ENCODE measurements at regions not wholly inside any gene's neighbourhood (a gene's known extent, or its start where the extent isn't known, plus 50 kb on each side); places are given as distances from the start of the nearest gene placed in this dataset.

DNA sequence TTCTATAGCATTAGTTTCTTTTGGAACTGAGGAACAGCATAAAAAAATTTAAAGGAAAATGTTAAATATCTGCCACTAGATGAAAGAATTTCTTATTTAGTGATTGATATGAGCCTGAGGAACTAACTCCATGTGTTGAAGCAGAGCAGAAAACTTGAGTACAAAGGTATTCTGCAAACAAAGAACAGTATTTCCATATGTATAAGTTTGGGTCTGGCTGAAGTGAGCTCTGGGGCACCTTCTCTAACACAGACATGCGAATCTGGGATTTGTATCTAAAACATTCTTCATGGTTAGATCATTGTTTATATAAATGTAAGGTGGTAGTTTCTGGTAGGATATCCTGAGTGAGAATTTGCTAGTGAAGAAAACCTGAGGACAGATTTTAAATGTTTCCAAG, 123.2 kb downstream of the TYW3 start:
- no peak overlapping the region for H3K4ac ChIP-seq (ENCODE audit: low read depth, low read length)
- no peak overlapping the region for H3K4me2 ChIP-seq (ENCODE audit: low read depth, low read length)
- intact Hi-C loops (cut with micrococcal nuclease), result no loop called here
- H3K4me1 ChIP-seq (ENCODE audit: control insufficient read depth, insufficient read depth, low read length), result no peaks in the 10 kb centered on the region
- H3K79me1 ChIP-seq (ENCODE audit: low read depth in 1 of 2, low read length in 2 of 2), result no peaks in the 10 kb centered on the region
- no peaks in the 10 kb centered on the region for H4K20me1 ChIP-seq (ENCODE audit: insufficient read depth, low read length)
- no peak overlapping the region for H4K8ac ChIP-seq (ENCODE audit: low read depth in 2 of 2, low read length in 2 of 2)
- BruUV-seq (replicated peaks), result no TSS peak
- no peak overlapping the region for H2AK9ac ChIP-seq (replicated peaks; ENCODE audit: low read depth, low read length, poor library complexity)
- WGBS, 2 experiments (ENCODE audit: extremely low coverage in 2 of 2, insufficient read length in 1 of 2), result no CpG with 5 or more reads among the region's 1 CpG
- H3K36me3 ChIP-seq (ENCODE audit: control insufficient read depth, insufficient read depth, low read length), result no peaks in the 10 kb centered on the region
- ChIA-PET POLR2A (ENCODE audit: unreplicated experiment) (no interaction called here), CTCF (no interaction called here)
- H3K4me3 ChIP-seq (ENCODE audit: insufficient read depth, low read depth, low read length), result no peak overlapping the region
- no peak overlapping the region for H4K5ac ChIP-seq (ENCODE audit: low read depth, low read length)
- no peak overlapping the region for H4K91ac ChIP-seq (ENCODE audit: insufficient read depth, low read depth, low read length)
- H3K27me3 ChIP-seq (ENCODE audit: control insufficient read depth, insufficient read depth, low read length), result no peaks in the 10 kb centered on the region
- dilution Hi-C loops (cut with HindIII; ENCODE audit: low sequenced_read_pairs, unreplicated experiment), result no loop called here
- H3K9ac ChIP-seq (ENCODE audit: low read depth, low read length), result no peak overlapping the region
- no peak overlapping the region for H2BK20ac ChIP-seq (ENCODE audit: low read depth, low read length)
- H2BK120ac ChIP-seq (ENCODE audit: low read depth, low read length), result no peak overlapping the region
- DNase-seq, result no peak
- H2BK5ac ChIP-seq (ENCODE audit: low read depth, low read length, poor library complexity, severe bottlenecking), result no peak overlapping the region
- in situ Hi-C loops (cut with MboI; ENCODE audit: low sequenced_read_pairs), result no loop called here
- no peak overlapping the region for H3K56ac ChIP-seq (ENCODE audit: extremely low read depth, insufficient read depth, low read length)
- H2AK5ac ChIP-seq (ENCODE audit: low read depth, low read length), result no peak overlapping the region
- H2AFZ ChIP-seq (replicated peaks; ENCODE audit: low read length, poor library complexity), result no peak overlapping the region
- no peaks in the 10 kb centered on the region for H3K9me1 ChIP-seq (ENCODE audit: insufficient read depth, low read length)
- H3K23ac ChIP-seq (ENCODE audit: low read depth, low read length), result no peak overlapping the region
- no peak overlapping the region for H3K27ac ChIP-seq (ENCODE audit: insufficient read depth, low read length)
- H3K9me3 ChIP-seq (ENCODE audit: control insufficient read depth, insufficient read depth, low read length), result no peaks in the 10 kb centered on the region
- no peak overlapping the region for H3K14ac ChIP-seq (replicated peaks; ENCODE audit: low read depth, low read length)
- no peak overlapping the region for H3K18ac ChIP-seq (ENCODE audit: low read depth, low read length)
- no peak overlapping the region for H2BK15ac ChIP-seq (ENCODE audit: low read depth, low read length)
- ATAC-seq (ENCODE audit: low read depth), result no peak
- TF ChIP-seq FOS (IDR thresholded peaks at IDR 0.05; ENCODE audit: low read depth, low read length) (no peak), MXI1 (IDR thresholded peaks at IDR 0.05; ENCODE audit: borderline replicate concordance, low read depth, low read length) (no peak), RFX5 (IDR thresholded peaks at IDR 0.05; ENCODE audit: low read depth, low read length) (no peak), POLR2A (IDR thresholded peaks at IDR 0.05; ENCODE audit: low read depth, low read length) (no peak), RCOR1 (IDR thresholded peaks at IDR 0.05; ENCODE audit: insufficient replicate concordance, low read length) (no peak), CHD1 (IDR thresholded peaks at IDR 0.05; ENCODE audit: low read depth, low read length) (no peak), CEBPB (IDR thresholded peaks at IDR 0.05; ENCODE audit: low read depth, low read length) (no peak), BHLHE40 (IDR thresholded peaks at IDR 0.05; ENCODE audit: low read depth, low read length) (no peak), NFE2L2 (IDR thresholded peaks at IDR 0.05; ENCODE audit: low read depth, low read length) (no peak), MAZ (IDR thresholded peaks at IDR 0.05; ENCODE audit: borderline replicate concordance, low read depth, low read length) (no peak)
- TF ChIP-seq, protein P1, sequence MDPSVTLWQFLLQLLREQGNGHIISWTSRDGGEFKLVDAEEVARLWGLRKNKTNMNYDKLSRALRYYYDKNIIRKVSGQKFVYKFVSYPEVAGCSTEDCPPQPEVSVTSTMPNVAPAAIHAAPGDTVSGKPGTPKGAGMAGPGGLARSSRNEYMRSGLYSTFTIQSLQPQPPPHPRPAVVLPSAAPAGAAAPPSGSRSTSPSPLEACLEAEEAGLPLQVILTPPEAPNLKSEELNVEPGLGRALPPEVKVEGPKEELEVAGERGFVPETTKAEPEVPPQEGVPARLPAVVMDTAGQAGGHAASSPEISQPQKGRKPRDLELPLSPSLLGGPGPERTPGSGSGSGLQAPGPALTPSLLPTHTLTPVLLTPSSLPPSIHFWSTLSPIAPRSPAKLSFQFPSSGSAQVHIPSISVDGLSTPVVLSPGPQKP (IDR thresholded peaks at IDR 0.05; ENCODE audit: borderline replicate concordance, low read depth, low read length), result no peak
- TF ChIP-seq, protein P2, sequence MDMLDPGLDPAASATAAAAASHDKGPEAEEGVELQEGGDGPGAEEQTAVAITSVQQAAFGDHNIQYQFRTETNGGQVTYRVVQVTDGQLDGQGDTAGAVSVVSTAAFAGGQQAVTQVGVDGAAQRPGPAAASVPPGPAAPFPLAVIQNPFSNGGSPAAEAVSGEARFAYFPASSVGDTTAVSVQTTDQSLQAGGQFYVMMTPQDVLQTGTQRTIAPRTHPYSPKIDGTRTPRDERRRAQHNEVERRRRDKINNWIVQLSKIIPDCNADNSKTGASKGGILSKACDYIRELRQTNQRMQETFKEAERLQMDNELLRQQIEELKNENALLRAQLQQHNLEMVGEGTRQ (IDR thresholded peaks at IDR 0.05; ENCODE audit: low read depth, low read length), result no peak
